VCaP (cell line): ENCODE measurements at regions not wholly inside any gene's neighbourhood (a gene's known extent, or its start where the extent isn't known, plus 50 kb on each side); places are given as distances from the start of the nearest gene placed in this dataset.
A peak's percentile ranks its signal among the peaks of the same experiment; 100 is the strongest.

Experiments
- H3K27ac ChIP-seq: fragments of 450-650 bp; 2 replicates; pipeline ENCODE4 v1.5.1; 2017
- CTCF ChIP-seq: fragments of 450-650 bp; conservative IDR thresholded peaks from 2 replicates; pipeline ENCODE4 v1.5.1; 2017; ENCODE audit warnings: mild to moderate bottlenecking, moderate library complexity

- peak; percentile 54 for TF ChIP-seq CTCF
- no peak overlapping the region for H3K27ac ChIP-seq
Observed at GRCh38 chr2:65918760-65919187, 486.4 kb upstream of the SPRED2 start.

- no peak overlapping the region for H3K27ac ChIP-seq
- no peak for TF ChIP-seq CTCF
Observed at GRCh38 chr2:65917986-65918385, 485.6 kb upstream of the SPRED2 start.

GRCh38 chr2:65916785-65917295 lies 484.4 kb upstream of the SPRED2 start:
- no peak overlapping the region for H3K27ac ChIP-seq
- no peak for TF ChIP-seq CTCF

GRCh38 chr2:65916177-65916576 lies 483.8 kb upstream of the SPRED2 start:
- no peak overlapping the region for H3K27ac ChIP-seq

GRCh38 chr2:65915273-65915672 lies 482.9 kb upstream of the SPRED2 start:
- no peak for TF ChIP-seq CTCF
- H3K27ac ChIP-seq, result no peak overlapping the region

More at GRCh38 chr2:65916177-65916576, 483.8 kb upstream of the SPRED2 start:
- no peak for TF ChIP-seq CTCF

GRCh38 chr2:65914244-65914786 lies 481.9 kb upstream of the SPRED2 start:
- TF ChIP-seq CTCF, result no peak
- no peak overlapping the region for H3K27ac ChIP-seq

- TF ChIP-seq CTCF, result no peak
- no peak overlapping the region for H3K27ac ChIP-seq
Observed at GRCh38 chr2:65913813-65914212, 481.4 kb upstream of the SPRED2 start.
